HepG2 (cell line): ENCODE measurements at regions not wholly inside any gene's neighbourhood (a gene's known extent, or its start where the extent isn't known, plus 50 kb on each side); places are given as distances from the start of the nearest gene placed in this dataset.

ENCODE experiments used
- ATAC-seq: fragments of 200-7000 bp; cut with Tn5 transposase; 3 replicates; pipeline ENCODE4 v1.9.1; 2020; ENCODE audit warnings: mild to moderate bottlenecking, moderate library complexity
- BruUV-seq: library from RNA; stranded (reverse); fragments of 400-500 nt; replicated peaks from 2 replicates; lab custom pipeline; 2021; lab: Mats Ljungman, UMichigan
- CTCF ChIA-PET: fragments of 300-600 bp; formaldehyde crosslinking; extraction: SDS; loops from one replicate; lab custom pipeline; 2021; ENCODE audit warnings: low total read pairs, inconsistent platforms, low intra/inter-chr PET ratio; lab: Yijun Ruan, JAX
- POLR2A ChIA-PET: fragments of 350-600 bp; sonication (Branson Sonifier 250); formaldehyde crosslinking; loops from one replicate; lab custom pipeline; 2020; ENCODE audit warnings: antibody characterized with exemption, inconsistent platforms; lab: Yijun Ruan, JAX
- DNase-seq: peaks from one replicate; pipeline ENCODE4 v3.0.0-alpha.2; 2015; ENCODE audit warnings: low spot score
- FAIRE-seq: peaks from 3 replicates; lab custom pipeline; 2011; peaks lifted over from hg19 to GRCh38; lab: Jason Lieb, UNC
- H2AFZ ChIP-seq: one replicate; pipeline ENCODE4 v1.6.1; 2011; ENCODE audit warnings: low read length, inconsistent platforms
- H3K27ac ChIP-seq: fragments of 300-600 bp; 3 replicates; pipeline ENCODE4 v1.8.0; 2011; ENCODE audit warnings: mixed run types, mild to moderate bottlenecking, mixed read lengths, low read length, inconsistent platforms; ENCODE audit not compliant: insufficient read depth; ENCODE audit errors: extremely low read length
- H3K27me3 ChIP-seq, 2 experiments: fragments of 200-600 bp in 1 of 2; 2 replicates in 1 of 2; 3 replicates in 1 of 2; pipeline versions ENCODE4 v1.6.0 to v1.8.0; 2011; ENCODE audit warnings: low read length in 2 of 2, mild to moderate bottlenecking in 2 of 2, moderate library complexity in 2 of 2, inconsistent platforms in 1 of 2; ENCODE audit not compliant: insufficient read depth in 2 of 2, control insufficient read depth in 1 of 2
- H3K36me3 ChIP-seq, 2 experiments: fragments of 200-600 bp in 1 of 2; replicated peaks in 1 of 2; 2 replicates in 1 of 2; 3 replicates in 1 of 2; pipeline versions ENCODE4 v1.5.1 to v1.8.0; 2011; ENCODE audit warnings: low read length in 2 of 2, inconsistent platforms in 1 of 2; ENCODE audit not compliant: insufficient read depth in 2 of 2, control insufficient read depth in 1 of 2
- H3K4me1 ChIP-seq: 2 replicates; pipeline ENCODE4 v1.5.1; 2012; ENCODE audit warnings: low read length, inconsistent platforms; ENCODE audit not compliant: insufficient read depth
- H3K4me2 ChIP-seq: 2 replicates; pipeline ENCODE4 v1.6.0; 2011; ENCODE audit warnings: low read depth, low read length, inconsistent platforms
- H3K4me3 ChIP-seq, 3 experiments: fragments of 200-600 bp in 1 of 3; sonication (generic), shearing (Covaris generic) in 1 of 3; replicated peaks in 1 of 3; 2 replicates each; pipeline ENCODE4 v1.5.1; 2011 to 2016; ENCODE audit warnings: low read length in 3 of 3, inconsistent platforms in 2 of 3, low read depth in 2 of 3, mild to moderate bottlenecking in 2 of 3, control low read depth in 1 of 3, mixed read lengths in 1 of 3; ENCODE audit not compliant: insufficient read depth in 1 of 3
- H3K79me2 ChIP-seq: one replicate; pipeline ENCODE4 v1.6.1; 2011; ENCODE audit warnings: low read length, inconsistent platforms; ENCODE audit not compliant: insufficient read depth
- H3K9ac ChIP-seq: 2 replicates; pipeline ENCODE4 v1.6.0; 2011; ENCODE audit warnings: mild to moderate bottlenecking, low read depth, low read length, inconsistent platforms; ENCODE audit not compliant: insufficient read depth
- H3K9me3 ChIP-seq: 2 replicates; pipeline ENCODE4 v1.5.1; 2012; ENCODE audit warnings: mild to moderate bottlenecking, low read length
- H4K20me1 ChIP-seq: 2 replicates; pipeline ENCODE4 v1.6.0; 2011; ENCODE audit warnings: inconsistent platforms, mild to moderate bottlenecking, low read length, moderate library complexity; ENCODE audit not compliant: insufficient read depth
- CCDC6 ChIP-seq: sonication (generic); formaldehyde crosslinking; IDR thresholded peaks from 2 replicates; pipeline ENCODE4 v1.8.1; 2022; ENCODE audit warnings: mild to moderate bottlenecking, missing genetic modification reagents, moderate library complexity
- FOXA1 ChIP-seq, 2 experiments: fragments of 450-650 bp in 1 of 2; sonication (generic) in 1 of 2; formaldehyde crosslinking in 1 of 2; IDR thresholded peaks; 2 replicates each; pipeline versions ENCODE4 v1.4.0 to v1.6.1; 2016 to 2020; ENCODE audit warnings: missing genetic modification reagents in 1 of 2
- PAWR ChIP-seq: sonication (generic); formaldehyde crosslinking; IDR thresholded peaks from 2 replicates; pipeline ENCODE4 v1.4.0; 2020; ENCODE audit warnings: missing genetic modification reagents, mild to moderate bottlenecking, borderline replicate concordance
- SP2 ChIP-seq: sonication (generic); formaldehyde crosslinking; IDR thresholded peaks from 2 replicates; pipeline ENCODE4 v1.5.1; 2020; ENCODE audit warnings: mild to moderate bottlenecking, missing genetic modification reagents
- YEATS4 ChIP-seq: sonication (generic); formaldehyde crosslinking; IDR thresholded peaks from 2 replicates; pipeline ENCODE4 v1.4.0; 2020; ENCODE audit warnings: missing genetic modification reagents, borderline replicate concordance
- ZEB1 ChIP-seq: IDR thresholded peaks from 2 replicates; pipeline ENCODE4 v1.6.1; 2012; ENCODE audit warnings: mild to moderate bottlenecking, low read depth, inconsistent platforms; ENCODE audit not compliant: insufficient replicate concordance
- ZMYM4 ChIP-seq: sonication (generic); formaldehyde crosslinking; IDR thresholded peaks from 2 replicates; pipeline ENCODE4 v1.8.1; 2023; ENCODE audit warnings: mild to moderate bottlenecking, missing genetic modification reagents
- ZNF557 ChIP-seq: sonication (generic); formaldehyde crosslinking; IDR thresholded peaks from 2 replicates; pipeline ENCODE4 v1.4.0; 2020; ENCODE audit warnings: missing genetic modification reagents
- ZNF83 ChIP-seq: sonication (generic); formaldehyde crosslinking; IDR thresholded peaks from 2 replicates; pipeline ENCODE4 v1.4.0; 2020; ENCODE audit warnings: missing genetic modification reagents, mild to moderate bottlenecking, borderline replicate concordance
- WGBS: methylation state at CpG from one replicate; pipeline ENCODE4 v1.1.6; 2017; ENCODE audit warnings: low lambda C conversion rate; 5-methylcytosine and 5-hydroxymethylcytosine counted together
- in situ Hi-C: cut with HindIII; loops from 2 replicates; pipeline ENCODE4 v1.10.0; 2017; ENCODE audit warnings: low pct_unique_long_range_greater_than_20kb; ENCODE audit not compliant: extremely low pct_ligation_motif_present
- intact Hi-C: fragments of 100-400 bp; cut with micrococcal nuclease; formaldehyde crosslinking; loops from one replicate; pipeline ENCODE4 v1.10.0; 2022; ENCODE audit not compliant: unreplicated experiment
- TF ChIP-seq, protein P1 (sequence below): sonication (generic); formaldehyde crosslinking; IDR thresholded peaks from 2 replicates; pipeline ENCODE4 v1.4.0; 2020; ENCODE audit warnings: mild to moderate bottlenecking, missing genetic modification reagents, borderline replicate concordance

DNA sequence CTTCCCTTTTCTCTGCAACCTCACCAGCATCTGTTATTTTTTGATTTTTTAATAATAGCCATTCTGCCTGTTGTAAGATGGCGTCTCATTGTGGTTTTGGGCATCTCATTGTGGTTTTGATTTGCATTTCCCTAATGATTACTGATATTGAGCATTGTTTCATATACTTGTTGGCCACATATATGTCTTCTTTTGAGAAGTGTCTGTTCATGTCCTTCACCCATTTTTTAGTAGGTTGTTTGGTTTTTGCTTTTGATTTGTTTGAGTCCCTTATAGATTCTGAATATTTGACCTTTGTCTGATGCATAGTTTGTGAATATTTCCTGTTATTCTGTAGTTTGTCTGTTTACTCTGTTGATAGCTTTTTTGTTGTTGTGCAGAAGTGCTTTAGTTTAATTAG lies 312.2 kb upstream of the TBC1D5 start:
- ChIA-PET CTCF (no interaction called here), POLR2A (no interaction called here)
- H3K9ac ChIP-seq = no peak overlapping the region
- no peak overlapping the region for H3K4me2 ChIP-seq
- no TSS peak for BruUV-seq
- no peak overlapping the region for H3K4me3 ChIP-seq
- H3K27ac ChIP-seq = no peak overlapping the region
- FAIRE-seq (no peak), ATAC-seq (no peak), DNase-seq (no peak)
- in situ Hi-C loops (no loop called here), intact Hi-C loops (no loop called here)
- TF ChIP-seq ZNF83 (no peak), SP2 (CRISPR knock-in tag) (no peak), FOXA1 (IDR thresholded peaks at IDR 0.05) (no peak), FOXA1 (CRISPR knock-in tag; IDR thresholded peaks at IDR 0.05) (no peak), ZNF557 (CRISPR knock-in tag) (no peak), PAWR (no peak)
- WGBS = 7% methylated on average over 1 of the region's 1 CpG
- no peaks in the 10 kb centered on the region for H3K27me3 ChIP-seq
- H4K20me1 ChIP-seq = no peaks in the 10 kb centered on the region
- H3K36me3 ChIP-seq = no peaks in the 10 kb centered on the region
- no peak overlapping the region for H2AFZ ChIP-seq
- H3K4me1 ChIP-seq = no peaks in the 10 kb centered on the region
- no peaks in the 10 kb centered on the region for H3K9me3 ChIP-seq
- H3K79me2 ChIP-seq = no peaks in the 10 kb centered on the region

GRCh38 chr3:18051306-18051705 lies 308.9 kb upstream of the TBC1D5 start:
- no peak for TF ChIP-seq YEATS4 (CRISPR knock-in tag)
- TF ChIP-seq, protein P1, sequence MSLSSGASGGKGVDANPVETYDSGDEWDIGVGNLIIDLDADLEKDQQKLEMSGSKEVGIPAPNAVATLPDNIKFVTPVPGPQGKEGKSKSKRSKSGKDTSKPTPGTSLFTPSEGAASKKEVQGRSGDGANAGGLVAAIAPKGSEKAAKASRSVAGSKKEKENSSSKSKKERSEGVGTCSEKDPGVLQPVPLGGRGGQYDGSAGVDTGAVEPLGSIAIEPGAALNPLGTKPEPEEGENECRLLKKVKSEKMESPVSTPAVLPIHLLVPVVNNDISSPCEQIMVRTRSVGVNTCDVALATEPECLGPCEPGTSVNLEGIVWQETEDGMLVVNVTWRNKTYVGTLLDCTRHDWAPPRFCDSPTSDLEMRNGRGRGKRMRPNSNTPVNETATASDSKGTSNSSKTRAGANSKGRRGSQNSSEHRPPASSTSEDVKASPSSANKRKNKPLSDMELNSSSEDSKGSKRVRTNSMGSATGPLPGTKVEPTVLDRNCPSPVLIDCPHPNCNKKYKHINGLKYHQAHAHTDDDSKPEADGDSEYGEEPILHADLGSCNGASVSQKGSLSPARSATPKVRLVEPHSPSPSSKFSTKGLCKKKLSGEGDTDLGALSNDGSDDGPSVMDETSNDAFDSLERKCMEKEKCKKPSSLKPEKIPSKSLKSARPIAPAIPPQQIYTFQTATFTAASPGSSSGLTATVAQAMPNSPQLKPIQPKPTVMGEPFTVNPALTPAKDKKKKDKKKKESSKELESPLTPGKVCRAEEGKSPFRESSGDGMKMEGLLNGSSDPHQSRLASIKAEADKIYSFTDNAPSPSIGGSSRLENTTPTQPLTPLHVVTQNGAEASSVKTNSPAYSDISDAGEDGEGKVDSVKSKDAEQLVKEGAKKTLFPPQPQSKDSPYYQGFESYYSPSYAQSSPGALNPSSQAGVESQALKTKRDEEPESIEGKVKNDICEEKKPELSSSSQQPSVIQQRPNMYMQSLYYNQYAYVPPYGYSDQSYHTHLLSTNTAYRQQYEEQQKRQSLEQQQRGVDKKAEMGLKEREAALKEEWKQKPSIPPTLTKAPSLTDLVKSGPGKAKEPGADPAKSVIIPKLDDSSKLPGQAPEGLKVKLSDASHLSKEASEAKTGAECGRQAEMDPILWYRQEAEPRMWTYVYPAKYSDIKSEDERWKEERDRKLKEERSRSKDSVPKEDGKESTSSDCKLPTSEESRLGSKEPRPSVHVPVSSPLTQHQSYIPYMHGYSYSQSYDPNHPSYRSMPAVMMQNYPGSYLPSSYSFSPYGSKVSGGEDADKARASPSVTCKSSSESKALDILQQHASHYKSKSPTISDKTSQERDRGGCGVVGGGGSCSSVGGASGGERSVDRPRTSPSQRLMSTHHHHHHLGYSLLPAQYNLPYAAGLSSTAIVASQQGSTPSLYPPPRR (CRISPR knock-in tag) = no peak
- TF ChIP-seq ZMYM4 (CRISPR knock-in tag) = no peak
- no peak for TF ChIP-seq CCDC6 (CRISPR knock-in tag)
- no peak for TF ChIP-seq ZEB1
- Histone ChIP-seq H3K36me3 (no peaks in the 10 kb centered on the region), H3K4me2 (no peak overlapping the region), H4K20me1 (no peaks in the 10 kb centered on the region), H3K79me2 (no peaks in the 10 kb centered on the region), H3K4me1 (no peaks in the 10 kb centered on the region), H3K4me3 (no peak overlapping the region), H2AFZ (no peak overlapping the region), H3K27ac (no peak overlapping the region), H3K9me3 (no peaks in the 10 kb centered on the region), H3K27me3 (no peaks in the 10 kb centered on the region), H3K9ac (no peak overlapping the region)
- no peak for DNase-seq
- in situ Hi-C loops (no loop called here), intact Hi-C loops (no loop called here)
- FAIRE-seq = no peak
- POLR2A ChIA-PET = no interaction called here
- ATAC-seq = no peak
- CTCF ChIA-PET = no interaction called here
- no TSS peak for BruUV-seq
- 2% methylated on average over 3 of the region's 3 CpGs for WGBS
